HG03103 (cell line): ENCODE measurements at regions not wholly inside any gene's neighbourhood (a gene's known extent, or its start where the extent isn't known, plus 50 kb on each side); places are given as distances from the start of the nearest gene placed in this dataset.

Experiments
- ATAC-seq: cut with Tn5 transposase; IDR thresholded peaks from one replicate; pipeline ENCODE4 v1.9.1; 2021; ENCODE audit warnings: low read depth; ENCODE audit not compliant: unreplicated experiment

GRCh38 chr6:208364-208763, 83.9 kb upstream of the DUSP22 start:
- no peak for ATAC-seq

- no peak for ATAC-seq
Observed at GRCh38 chr6:208938-209337, 83.3 kb upstream of the DUSP22 start.

GRCh38 chr6:209432-210103, 82.7 kb upstream of the DUSP22 start:
- peak; percentile 72 for ATAC-seq

- no peak for ATAC-seq
Observed at GRCh38 chr6:210104-210456, 82.2 kb upstream of the DUSP22 start.

DNA sequence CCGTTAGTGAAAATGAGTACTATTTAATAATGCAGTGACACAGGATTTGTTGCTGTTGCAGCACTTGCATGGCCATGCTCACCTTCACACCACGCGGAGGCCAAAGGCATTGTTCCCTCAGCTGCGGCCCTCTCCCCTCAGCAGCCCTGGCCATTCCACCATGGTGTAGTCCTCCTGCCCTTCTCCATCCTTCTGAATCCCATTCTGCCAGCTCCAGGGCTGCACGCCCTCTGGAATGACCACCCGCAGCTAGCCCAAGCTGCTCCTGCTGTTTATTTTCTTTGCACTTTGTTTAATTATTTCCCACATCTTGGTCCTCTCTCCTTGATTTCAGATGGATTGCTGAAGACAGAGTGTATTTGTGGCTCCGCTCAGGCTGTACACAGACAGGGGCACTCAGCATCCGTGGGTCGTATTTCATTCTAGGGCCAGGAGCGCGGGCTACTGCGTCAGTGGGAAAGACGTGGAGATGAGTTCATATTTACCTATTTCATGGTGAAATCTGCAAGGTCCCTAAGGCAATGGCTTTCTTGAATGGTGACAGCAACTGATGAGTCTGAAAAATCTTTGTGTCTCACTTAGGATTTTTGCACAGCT, 81.4 kb upstream of the DUSP22 start:
- no peak for ATAC-seq

DNA sequence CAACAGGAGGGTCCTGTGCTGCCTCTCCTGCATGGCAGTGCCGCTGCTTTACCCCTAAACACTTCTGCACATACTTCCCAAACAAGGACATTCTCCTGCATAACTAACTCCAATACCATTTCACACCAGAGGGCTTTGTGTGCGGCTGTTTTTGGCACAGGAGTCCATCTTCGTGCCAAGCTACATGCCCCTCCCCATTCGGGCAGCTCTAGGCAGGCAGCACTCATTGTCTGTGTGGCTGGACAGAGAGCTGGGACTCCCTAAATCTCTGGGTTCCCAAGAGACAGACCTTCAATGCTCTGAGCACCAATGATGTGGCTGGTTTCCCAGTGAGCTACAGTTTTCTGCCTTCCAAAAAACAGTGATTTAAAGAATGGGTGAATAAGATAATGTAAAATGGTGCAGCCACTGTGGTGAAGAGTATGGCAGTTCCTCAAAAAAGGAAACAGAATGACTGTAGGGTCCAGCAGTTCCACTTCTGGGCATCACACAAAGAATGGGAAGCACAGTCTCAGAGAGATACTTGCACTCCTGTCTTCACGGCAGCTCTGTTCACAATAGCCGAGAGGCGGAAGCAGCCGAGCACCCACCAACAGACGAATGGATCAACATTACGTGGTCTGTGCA, 80.3 kb upstream of the DUSP22 start:
- ATAC-seq: no peak

- no peak for ATAC-seq
Observed at GRCh38 chr6:213284-213683, 79.0 kb upstream of the DUSP22 start.

- no peak for ATAC-seq
Observed at GRCh38 chr6:214428-214827, 77.9 kb upstream of the DUSP22 start.

GRCh38 chr6:215335-216034, 76.8 kb upstream of the DUSP22 start:
- ATAC-seq: no peak

DNA sequence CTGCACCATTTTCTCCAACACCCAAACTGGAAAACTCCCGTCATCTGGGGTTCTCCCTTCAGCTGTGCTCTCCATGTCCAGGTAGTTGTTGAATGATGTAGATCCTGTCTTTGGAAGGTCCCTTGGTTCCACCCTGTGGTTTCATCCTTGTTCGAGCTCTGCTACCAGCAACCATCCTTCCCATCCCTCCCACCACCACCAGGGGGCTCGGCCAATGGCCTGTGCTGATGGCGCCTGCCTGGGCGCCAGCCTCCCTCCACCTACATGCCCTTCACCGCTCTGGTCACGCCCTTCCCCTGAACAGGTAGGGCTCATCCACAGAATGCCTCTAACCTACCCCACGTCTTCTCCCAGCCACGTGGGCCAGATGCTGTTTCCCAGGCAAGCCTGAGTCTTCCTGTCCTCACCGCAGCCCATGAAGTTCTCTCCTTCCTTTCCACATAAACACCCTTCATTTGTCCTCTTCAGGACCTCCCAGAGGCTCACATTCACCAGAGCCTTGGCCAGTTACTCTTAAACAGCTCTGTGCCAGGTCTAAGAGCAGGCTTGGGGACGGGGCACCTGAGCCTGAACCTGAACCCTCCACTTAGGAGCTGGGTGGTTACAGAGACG, 75.1 kb upstream of the DUSP22 start:
- no peak for ATAC-seq

- ATAC-seq: peak; percentile 48
Observed at GRCh38 chr6:218153-219018, 73.9 kb upstream of the DUSP22 start.

GRCh38 chr6:219019-219570, 73.2 kb upstream of the DUSP22 start:
- ATAC-seq: peak; percentile 17

DNA sequence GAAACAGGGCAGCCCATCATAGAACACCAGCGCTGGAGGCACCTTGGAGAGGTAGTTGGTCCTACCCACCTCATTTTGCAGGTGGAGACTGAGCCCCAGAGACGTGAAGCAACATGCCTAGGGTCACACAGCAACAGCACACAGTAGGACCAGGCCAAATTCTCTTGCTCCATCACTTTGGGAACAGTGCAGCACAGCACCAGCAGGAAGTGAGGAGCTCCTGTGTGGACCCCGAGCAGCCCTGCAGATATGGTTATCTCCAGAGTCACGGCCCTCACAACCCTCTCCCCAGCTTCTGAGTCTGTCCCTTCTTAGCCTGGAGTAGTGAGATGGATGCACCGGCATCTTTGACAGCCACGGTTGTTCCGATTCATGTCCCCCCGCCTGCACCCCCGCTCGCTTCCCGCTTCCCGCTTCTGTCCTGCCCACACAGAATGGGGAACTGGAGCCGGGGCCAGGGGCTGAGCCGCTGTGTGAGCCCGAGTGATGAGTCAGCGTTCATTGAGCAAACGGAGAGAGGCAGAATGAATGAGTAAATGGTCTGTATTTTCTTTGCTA, 72.6 kb upstream of the DUSP22 start:
- no peak for ATAC-seq

DNA sequence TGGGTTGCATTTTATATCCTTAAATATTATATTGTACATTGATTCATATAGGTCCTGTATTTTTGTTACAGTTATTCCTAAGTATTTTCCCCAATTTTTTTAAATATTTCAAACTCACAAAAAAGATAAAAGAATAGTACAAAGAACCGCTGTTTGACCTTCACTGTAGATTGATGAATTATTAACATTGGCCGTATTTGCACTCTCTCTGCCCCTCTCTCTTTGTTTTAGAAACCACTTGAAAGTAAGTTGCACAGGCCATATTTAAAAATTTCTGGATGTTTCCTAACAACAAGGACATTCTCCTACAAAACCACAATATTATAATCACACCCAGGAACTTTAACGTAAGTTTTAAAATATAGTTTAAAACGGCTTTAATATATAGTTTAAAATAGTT, 72.0 kb upstream of the DUSP22 start:
- ATAC-seq: no peak

GRCh38 chr6:220721-221475, 71.4 kb upstream of the DUSP22 start:
- no peak for ATAC-seq

- no peak for ATAC-seq
Observed at GRCh38 chr6:221531-222349, 70.5 kb upstream of the DUSP22 start.

DNA sequence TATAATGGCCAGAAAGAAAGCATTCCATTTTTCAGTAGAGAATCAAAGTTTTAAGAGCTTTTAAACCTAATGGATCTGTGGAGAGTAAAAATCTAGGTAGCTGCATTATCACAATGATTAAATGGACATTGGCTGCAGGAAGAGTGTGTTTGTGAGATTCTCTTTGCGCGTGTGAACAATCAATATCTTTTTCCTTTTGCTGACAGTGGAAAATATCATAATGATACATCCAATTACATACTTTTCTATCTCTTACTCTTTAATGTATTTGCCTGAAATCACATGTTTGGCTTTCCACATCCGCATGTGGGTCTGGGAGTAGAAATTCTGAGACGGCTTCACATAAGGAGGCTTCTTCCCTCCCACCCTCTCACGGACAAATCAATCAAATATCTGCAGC, 69.8 kb upstream of the DUSP22 start:
- no peak for ATAC-seq

DNA sequence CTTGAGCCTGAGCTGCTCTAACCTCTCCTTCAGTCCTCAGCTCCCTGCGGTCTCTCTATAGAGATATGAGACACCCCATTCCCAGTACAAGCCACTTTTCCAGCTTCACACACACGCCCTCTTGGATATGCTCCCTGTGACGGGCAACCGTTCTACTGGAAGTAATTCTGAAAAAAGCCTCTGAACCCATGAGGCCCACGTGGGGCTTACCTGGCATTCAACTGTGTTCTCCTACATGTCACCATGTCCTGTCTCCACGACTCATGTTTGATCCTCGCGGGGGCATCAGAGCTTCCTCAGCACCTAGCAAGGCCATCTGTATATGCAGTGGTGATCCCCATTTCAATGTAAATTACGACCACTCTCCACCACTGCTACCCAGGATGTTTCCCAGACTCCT, 69.2 kb upstream of the DUSP22 start:
- no peak for ATAC-seq
